ENCODE measurements at regions not wholly inside any gene's neighbourhood (a gene's known extent, or its start where the extent isn't known, plus 50 kb on each side); places are given as distances from the start of the nearest gene placed in this dataset.

DNA sequence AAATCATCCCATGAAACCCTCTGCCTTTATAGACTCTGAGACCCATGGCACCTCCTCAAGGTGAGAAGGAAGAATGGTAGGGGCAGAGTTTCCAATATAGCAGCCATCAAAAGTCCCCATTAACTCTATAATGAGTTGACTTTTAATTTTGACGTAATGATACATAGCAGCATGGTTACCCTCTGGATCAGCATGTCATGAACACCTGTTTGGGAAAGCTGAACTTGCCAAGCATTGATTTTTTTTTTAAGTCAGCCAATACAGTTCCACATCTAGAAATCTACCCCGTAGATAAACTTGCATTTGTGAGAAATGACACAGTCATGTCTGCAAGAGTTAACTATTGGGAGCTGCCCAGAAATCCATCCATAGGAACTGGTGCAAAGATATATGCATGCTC is 191.8 kb downstream of the TMEM114 start:
- H3K27ac ChIP-seq (replicated peaks in 1 of 4): no peak overlapping the region
- intact Hi-C loops (cut with DNase I): no loop called here
- TF ChIP-seq, protein P1, sequence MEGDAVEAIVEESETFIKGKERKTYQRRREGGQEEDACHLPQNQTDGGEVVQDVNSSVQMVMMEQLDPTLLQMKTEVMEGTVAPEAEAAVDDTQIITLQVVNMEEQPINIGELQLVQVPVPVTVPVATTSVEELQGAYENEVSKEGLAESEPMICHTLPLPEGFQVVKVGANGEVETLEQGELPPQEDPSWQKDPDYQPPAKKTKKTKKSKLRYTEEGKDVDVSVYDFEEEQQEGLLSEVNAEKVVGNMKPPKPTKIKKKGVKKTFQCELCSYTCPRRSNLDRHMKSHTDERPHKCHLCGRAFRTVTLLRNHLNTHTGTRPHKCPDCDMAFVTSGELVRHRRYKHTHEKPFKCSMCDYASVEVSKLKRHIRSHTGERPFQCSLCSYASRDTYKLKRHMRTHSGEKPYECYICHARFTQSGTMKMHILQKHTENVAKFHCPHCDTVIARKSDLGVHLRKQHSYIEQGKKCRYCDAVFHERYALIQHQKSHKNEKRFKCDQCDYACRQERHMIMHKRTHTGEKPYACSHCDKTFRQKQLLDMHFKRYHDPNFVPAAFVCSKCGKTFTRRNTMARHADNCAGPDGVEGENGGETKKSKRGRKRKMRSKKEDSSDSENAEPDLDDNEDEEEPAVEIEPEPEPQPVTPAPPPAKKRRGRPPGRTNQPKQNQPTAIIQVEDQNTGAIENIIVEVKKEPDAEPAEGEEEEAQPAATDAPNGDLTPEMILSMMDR (IDR thresholded peaks at IDR 0.05): no peak
- TF ChIP-seq EP300 (IDR thresholded peaks at IDR 0.05) (no peak), POLR2AphosphoS5 (IDR thresholded peaks at IDR 0.05) (no peak), POLR2A (IDR thresholded peaks at IDR 0.05; ENCODE audit: low read depth) (no peak)
- WGBS: 79% methylated on average over 2 of the region's 2 CpGs
- H3K4me3 ChIP-seq: no peak overlapping the region
- H3K9me3 ChIP-seq: no peaks in the 10 kb centered on the region
- no peaks in the 10 kb centered on the region for H3K4me1 ChIP-seq
- no peak for DNase-seq (ENCODE audit: extremely low spot score)
- no peaks in the 10 kb centered on the region for H3K36me3 ChIP-seq
- no peaks in the 10 kb centered on the region for H3K27me3 ChIP-seq

DNA sequence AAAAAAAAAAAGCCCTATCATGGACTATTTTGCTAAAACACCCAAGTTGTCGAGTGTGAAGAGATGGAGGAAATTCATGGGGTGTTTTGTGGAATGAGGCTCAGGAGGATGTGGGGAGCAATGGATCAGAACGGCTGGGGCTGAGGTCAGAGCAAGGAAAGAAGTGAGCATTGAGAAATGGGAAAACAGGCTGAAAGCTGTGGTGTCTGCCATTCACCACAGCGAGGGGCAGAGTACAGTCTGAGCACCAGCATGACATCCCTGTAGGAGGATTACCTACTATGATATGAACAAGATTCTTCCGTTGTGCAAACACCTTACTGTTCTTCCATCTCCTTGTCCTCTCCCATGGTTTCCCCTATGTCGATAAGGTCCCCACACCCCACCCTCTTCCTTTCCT is 193.1 kb downstream of the TMEM114 start:
- Histone ChIP-seq H3K9me3 (no peaks in the 10 kb centered on the region), H3K27me3 (no peaks in the 10 kb centered on the region), H3K4me1 (no peaks in the 10 kb centered on the region), H3K4me3 (no peak overlapping the region), H3K27ac (replicated peaks in 1 of 4) (no peak overlapping the region), H3K36me3 (no peaks in the 10 kb centered on the region)
- 71% methylated on average over 5 of the region's 5 CpGs for WGBS
- TF ChIP-seq, protein P1 (IDR thresholded peaks at IDR 0.05): no peak
- TF ChIP-seq POLR2AphosphoS5 (IDR thresholded peaks at IDR 0.05): no peak
- TF ChIP-seq POLR2A (IDR thresholded peaks at IDR 0.05; ENCODE audit: low read depth): no peak
- TF ChIP-seq EP300 (IDR thresholded peaks at IDR 0.05): no peak
- no peak for DNase-seq (ENCODE audit: extremely low spot score)
- intact Hi-C loops (cut with DNase I): no loop called here

DNA sequence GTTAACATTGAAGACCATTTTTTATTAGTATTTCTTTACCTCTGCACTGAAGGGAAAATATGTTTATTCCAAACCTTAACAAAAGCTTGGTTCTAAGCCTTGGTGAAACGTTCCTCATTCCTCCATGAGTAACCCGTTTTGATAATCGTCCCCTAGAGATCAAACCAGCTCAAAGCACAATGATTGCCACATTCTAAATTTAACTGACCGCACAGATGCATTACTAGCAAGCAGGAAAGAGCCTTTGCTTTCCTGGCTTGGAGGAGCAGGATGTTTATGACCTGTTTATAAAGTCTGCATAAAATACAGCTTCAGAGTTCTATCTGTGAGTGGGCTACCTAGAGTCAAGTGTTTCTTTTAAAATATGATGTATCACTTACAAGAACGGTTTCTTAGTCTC is 193.8 kb downstream of the TMEM114 start:
- 66% methylated on average over 5 of the region's 5 CpGs for WGBS
- no peak for TF ChIP-seq EP300 (IDR thresholded peaks at IDR 0.05)
- TF ChIP-seq, protein P1 (IDR thresholded peaks at IDR 0.05): no peak
- Histone ChIP-seq H3K27ac (replicated peaks in 1 of 4) (no peak overlapping the region), H3K27me3 (no peaks in the 10 kb centered on the region), H3K4me3 (no peak overlapping the region), H3K4me1 (no peaks in the 10 kb centered on the region), H3K36me3 (no peaks in the 10 kb centered on the region), H3K9me3 (no peaks in the 10 kb centered on the region)
- intact Hi-C loops (cut with DNase I): no loop called here
- no peak for DNase-seq (ENCODE audit: extremely low spot score)

DNA sequence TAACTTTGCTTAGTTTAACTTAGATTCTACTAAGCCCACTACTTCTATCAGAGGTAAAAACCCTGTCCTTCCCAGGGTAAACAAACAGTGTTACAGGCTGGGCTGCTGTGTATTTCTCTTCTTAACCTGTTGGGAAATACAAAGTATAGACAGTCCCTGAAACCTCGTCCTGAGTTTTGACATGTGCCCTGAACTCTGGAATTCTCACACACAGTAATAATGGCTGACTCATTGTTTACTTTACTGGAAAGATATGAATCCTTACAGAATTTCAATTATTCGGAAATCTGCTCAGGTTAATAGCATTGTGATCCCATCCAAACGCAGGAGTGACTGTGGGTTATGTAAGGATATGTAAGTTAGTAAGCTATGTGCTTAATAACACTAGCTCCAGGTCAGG is 199.1 kb downstream of the TMEM114 start:
- H3K4me1 ChIP-seq: no peaks in the 10 kb centered on the region
- no peak for DNase-seq (ENCODE audit: extremely low spot score)
- no peaks in the 10 kb centered on the region for H3K9me3 ChIP-seq
- intact Hi-C loops (cut with DNase I): no loop called here
- H3K4me3 ChIP-seq: no peak overlapping the region
- H3K36me3 ChIP-seq: no peaks in the 10 kb centered on the region
- WGBS: 75% methylated on average over 3 of the region's 3 CpGs
- H3K27me3 ChIP-seq: no peaks in the 10 kb centered on the region
- TF ChIP-seq POLR2AphosphoS5 (IDR thresholded peaks at IDR 0.05) (no peak), EP300 (IDR thresholded peaks at IDR 0.05) (no peak), POLR2A (IDR thresholded peaks at IDR 0.05; ENCODE audit: low read depth) (no peak)
- TF ChIP-seq, protein P1 (IDR thresholded peaks at IDR 0.05): no peak
- H3K27ac ChIP-seq (replicated peaks in 1 of 4): no peak overlapping the region

DNA sequence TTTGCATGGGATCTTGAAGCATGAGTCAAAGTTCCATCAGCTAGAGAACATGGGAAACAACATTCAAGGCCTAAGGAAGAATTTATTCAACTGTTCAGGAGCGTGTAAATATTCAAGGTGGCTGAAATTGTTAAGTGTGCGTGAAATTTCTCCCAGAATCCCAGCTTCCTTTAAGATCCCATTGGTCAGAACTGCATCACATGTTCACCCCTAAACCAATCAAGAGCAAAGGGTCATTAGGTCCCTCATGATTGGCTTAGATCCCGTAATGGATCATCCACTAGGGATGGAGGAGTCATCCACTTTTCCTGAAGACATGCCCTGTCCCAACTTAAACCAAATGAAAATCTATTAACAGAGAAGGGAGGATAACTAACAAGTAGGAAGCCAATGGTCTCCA is 201.6 kb downstream of the TMEM114 start:
- H3K4me3 ChIP-seq: no peak overlapping the region
- no peaks in the 10 kb centered on the region for H3K36me3 ChIP-seq
- TF ChIP-seq POLR2AphosphoS5 (IDR thresholded peaks at IDR 0.05) (no peak), POLR2A (IDR thresholded peaks at IDR 0.05; ENCODE audit: low read depth) (no peak), EP300 (IDR thresholded peaks at IDR 0.05) (no peak)
- TF ChIP-seq, protein P1 (IDR thresholded peaks at IDR 0.05): no peak
- H3K27me3 ChIP-seq: no peaks in the 10 kb centered on the region
- WGBS: 86% methylated on average over 3 of the region's 3 CpGs
- H3K9me3 ChIP-seq: no peaks in the 10 kb centered on the region
- no peak overlapping the region for H3K27ac ChIP-seq (replicated peaks in 1 of 4)
- no peaks in the 10 kb centered on the region for H3K4me1 ChIP-seq
- intact Hi-C loops (cut with DNase I): no loop called here
- DNase-seq (ENCODE audit: extremely low spot score): no peak

Measured in esophagus muscularis mucosa (tissue), 4 donors.